HG02852 (cell line): ENCODE measurements at regions not wholly inside any gene's neighbourhood (a gene's known extent, or its start where the extent isn't known, plus 50 kb on each side); places are given as distances from the start of the nearest gene placed in this dataset.

Experiments
- ATAC-seq: cut with Tn5 transposase; IDR thresholded peaks from one replicate; pipeline ENCODE4 v1.9.1; 2021; ENCODE audit warnings: mild to moderate bottlenecking, moderate library complexity; ENCODE audit not compliant: unreplicated experiment

GRCh38 chr5:58156973-58157701, 302.7 kb downstream of the PLK2 start:
- ATAC-seq = peak; percentile 85

DNA sequence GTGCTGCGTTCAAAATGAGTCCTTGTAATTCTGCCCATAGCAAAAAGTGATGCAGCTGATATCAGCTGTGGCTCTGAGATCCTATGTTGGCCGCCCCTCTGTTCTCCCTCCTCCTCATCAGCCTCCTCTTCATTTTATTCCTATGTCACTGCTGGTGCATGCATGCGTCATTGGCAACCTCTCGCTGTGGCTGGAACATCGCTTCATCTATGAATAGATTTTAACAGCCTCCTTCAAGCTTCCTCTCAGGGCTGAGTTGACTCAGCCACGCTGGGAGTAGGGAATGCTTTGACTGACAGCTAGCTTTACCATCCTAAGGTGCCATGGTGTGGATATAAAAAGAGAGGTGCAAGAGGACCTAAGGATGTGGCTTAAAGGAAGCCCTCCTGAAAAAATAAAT, 303.5 kb downstream of the PLK2 start:
- no peak for ATAC-seq

DNA sequence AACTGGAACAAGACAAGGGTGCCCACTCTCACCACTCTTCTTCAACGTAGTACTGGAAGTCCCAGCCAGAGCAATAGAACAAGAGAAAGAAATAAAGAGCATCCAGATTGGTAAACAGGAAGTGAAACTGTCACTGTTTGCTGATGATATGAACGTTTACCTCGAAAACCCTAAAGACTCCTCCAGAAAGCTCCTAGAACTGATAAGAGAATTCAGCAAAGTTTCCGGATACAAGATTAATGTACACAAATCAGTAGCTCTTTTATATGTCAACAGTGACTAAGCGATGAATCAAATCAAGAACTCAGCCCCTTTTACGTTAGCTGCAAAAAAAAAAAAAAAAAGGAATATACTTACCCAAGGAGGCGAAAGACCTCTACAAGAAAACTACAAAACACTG, 306.6 kb downstream of the PLK2 start:
- no peak for ATAC-seq

DNA sequence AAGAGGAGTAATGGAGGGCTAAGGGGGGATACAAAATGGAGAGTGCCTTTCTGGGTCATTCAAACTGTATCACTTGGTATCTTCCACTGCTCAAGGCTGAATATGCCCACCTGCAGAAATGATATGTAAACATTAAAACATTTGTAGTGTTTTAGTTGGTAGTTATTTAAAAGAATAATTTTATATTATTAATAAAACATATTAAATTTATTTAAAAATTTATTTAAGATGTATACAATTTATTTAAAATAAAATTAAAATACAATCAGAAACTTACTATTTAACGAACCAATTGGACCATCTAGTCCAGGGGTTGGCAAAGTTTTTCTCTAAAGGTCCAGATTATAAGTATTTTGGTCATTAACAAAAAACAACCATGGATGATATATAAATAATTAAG, 308.5 kb downstream of the PLK2 start:
- ATAC-seq = no peak

GRCh38 chr5:58150926-58151325, 309.0 kb downstream of the PLK2 start:
- ATAC-seq = no peak

- no peak for ATAC-seq
Observed at GRCh38 chr5:58149746-58150145, 310.1 kb downstream of the PLK2 start.

- no peak for ATAC-seq
Observed at GRCh38 chr5:58149345-58149744, 310.5 kb downstream of the PLK2 start.

- ATAC-seq = no peak
Observed at GRCh38 chr5:58148254-58148775, 311.6 kb downstream of the PLK2 start.

DNA sequence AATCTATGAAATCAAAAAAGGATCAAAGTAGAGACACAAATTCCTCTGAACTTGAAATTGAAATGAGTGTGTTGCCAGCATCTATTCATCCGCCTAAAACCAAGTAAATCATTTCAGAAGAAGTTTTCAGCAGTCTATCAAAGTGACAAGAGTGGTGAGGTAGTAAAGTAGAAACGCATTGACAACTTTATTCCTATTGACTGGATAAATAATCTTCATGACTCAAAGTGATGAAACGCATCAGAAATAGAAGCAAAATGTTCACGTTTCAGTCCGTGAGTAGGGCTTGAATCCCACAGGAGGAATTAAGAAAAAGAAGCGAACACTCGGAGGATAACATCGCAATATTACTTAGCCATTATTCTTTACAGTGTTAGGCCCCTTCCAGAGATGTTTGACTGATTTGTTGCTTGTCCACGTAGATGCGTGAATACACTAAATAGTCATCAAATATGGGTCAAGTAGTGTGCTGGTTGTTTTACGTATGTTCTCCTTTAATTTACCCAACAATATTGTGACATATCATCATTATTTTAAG, 314.4 kb downstream of the PLK2 start:
- ATAC-seq = no peak

GRCh38 chr5:58143727-58144126, 316.2 kb downstream of the PLK2 start:
- no peak for ATAC-seq

DNA sequence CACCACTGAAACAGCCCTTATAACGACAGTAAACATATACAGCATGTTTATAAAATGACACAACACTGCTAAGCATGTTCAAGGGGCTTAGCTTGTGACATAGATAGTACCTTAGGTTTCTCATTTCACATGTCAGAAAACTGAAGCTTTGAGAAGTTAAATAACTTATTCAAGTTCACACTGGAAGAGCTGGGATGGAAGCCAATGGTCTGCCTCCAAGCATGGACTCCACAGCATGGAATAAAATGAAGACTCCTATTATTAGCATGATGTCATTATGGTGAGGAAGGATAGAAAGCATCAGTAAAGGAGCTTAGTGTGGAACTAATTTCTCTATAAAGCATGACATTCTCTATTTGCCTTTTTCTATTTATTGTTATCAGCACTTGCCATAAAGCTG, 316.7 kb downstream of the PLK2 start:
- no peak for ATAC-seq

DNA sequence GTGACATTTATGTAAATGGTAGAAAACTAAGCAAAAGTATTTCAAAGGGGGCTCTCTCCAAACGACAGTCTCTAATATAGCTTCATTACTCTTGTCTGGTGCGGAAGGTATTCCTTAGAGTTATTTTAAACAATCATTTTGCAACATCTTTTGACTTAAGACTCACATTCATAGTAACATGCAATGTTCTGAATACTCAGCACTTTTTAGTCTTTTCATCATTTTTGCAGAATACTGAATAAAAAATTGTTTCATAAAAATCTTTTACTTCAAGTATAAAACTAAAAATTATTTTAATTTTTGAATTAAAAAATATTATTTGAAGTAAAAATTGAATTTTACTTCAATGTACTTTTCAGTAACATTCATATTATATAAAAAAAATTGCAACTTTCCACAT, 321.1 kb downstream of the PLK2 start:
- no peak for ATAC-seq

DNA sequence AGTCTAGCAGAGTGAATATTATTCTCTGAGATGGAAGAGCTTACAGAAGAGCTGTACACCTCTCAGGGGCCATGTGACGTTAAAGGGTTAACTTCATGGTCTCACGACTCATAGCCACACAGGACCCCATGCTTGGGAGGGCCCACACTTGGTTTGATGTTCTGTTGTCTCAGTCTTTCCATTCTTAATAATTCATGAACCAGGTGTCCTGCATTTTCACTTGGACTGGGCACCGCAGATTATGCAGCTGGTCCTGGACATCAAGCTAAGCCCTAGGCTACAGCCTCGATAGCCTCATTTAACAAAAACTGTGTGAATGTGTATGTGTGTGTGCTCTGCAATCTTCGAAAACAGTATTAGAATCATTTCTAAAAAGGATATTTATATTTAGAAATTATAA, 323.5 kb downstream of the PLK2 start:
- ATAC-seq = no peak

GRCh38 chr5:58135571-58136335, 324.1 kb downstream of the PLK2 start:
- ATAC-seq = no peak

- ATAC-seq = no peak
Observed at GRCh38 chr5:58133631-58134296, 326.1 kb downstream of the PLK2 start.

- ATAC-seq = no peak
Observed at GRCh38 chr5:58133216-58133615, 326.7 kb downstream of the PLK2 start.

DNA sequence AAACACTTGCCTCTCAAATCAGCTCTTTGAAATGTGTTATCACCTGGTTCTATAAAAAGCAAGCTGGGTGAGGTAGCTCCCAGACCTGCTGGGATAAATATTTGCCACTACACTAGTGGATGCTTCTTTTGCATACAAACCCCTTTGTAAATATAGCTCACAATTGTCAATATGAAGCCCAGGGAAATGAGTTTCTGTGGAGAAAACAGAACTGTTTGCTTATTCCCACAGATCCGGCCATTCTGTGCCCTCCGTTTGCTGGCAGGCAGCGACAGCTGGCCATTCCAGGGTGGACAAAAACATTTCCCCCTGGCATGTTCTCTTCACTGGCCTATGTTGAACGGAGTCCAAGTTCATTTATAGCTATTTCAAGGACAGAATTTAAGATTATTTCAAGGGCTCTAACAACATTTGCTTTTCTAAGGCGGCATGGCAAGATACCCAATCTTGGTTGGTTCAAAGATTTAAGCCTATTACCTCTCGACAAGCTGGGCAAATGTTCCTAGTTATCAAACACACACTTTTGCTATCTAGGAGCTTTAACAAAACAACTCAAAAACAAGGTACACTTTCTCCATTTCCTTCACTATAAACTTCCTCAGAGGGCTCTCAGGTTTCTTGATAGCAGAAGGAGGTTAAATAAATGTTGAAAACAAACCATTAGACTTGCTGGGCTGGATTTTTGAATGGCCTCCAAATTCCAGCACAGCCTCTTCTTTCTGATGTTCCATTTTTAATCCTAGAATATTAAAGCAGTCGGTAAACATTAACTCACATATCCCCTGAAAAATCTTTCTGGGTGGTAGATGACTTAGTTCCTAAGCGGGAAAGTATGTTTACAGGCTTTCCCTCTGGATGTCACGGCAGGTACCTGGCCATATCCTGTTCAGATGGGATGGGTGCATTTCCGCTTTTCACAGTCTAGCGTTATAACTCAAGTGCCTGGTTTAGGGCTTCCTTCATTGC, 332.3 kb downstream of the PLK2 start:
- no peak for ATAC-seq

GRCh38 chr5:58123501-58123900, 336.4 kb downstream of the PLK2 start:
- ATAC-seq = no peak

DNA sequence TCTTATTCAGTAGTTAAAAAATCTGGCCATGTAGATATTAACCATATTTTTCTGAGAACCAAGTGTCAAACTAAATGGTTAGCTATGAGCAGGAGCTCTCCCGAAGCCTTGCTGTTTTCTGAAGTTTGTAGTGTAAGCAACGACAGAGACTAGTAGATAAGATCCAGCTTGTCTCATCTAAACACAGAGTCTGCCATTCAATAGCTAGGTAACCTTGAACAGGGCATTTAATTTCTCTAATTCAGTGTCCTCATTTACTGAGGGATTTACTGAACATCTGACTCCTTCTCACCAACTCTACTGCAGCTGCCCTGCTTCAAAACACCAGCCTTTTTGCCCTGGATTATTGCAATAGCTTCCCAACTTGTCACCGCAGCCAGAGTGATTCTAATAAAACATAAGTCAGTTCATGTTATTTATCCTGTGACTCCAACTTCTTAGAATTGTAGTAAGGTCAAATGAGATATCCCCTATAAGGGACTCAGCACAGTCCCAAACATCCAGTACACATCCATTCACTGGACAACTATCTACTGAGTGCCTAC, 337.0 kb downstream of the PLK2 start:
- no peak for ATAC-seq

DNA sequence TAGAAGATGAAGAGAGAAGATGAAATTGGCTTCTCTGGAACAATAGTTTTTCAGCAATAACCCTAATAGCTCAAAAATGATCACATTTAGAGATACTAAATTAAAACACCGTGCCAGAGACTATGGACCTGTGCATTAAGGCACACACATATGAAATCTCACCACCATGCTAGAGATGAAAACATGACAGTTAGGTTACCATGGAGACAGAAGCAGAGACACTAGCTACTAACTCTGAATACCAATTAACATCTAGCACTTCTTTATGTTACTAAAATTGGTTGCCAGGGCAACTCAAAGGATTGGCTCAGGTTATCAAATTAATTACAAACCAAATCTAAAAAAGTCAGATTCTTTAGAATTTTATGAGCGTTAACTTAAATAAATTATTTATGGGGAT, 337.7 kb downstream of the PLK2 start:
- ATAC-seq = no peak
